ENCODE measurements at regions not wholly inside any gene's neighbourhood (a gene's known extent, or its start where the extent isn't known, plus 50 kb on each side); places are given as distances from the start of the nearest gene placed in this dataset.

GRCh38 chr1:38605063-38605462 is 254.5 kb downstream of the RRAGC start:
- no peak for TF ChIP-seq POLR2A (IDR thresholded peaks at IDR 0.05; ENCODE audit: low read depth)
- TF ChIP-seq POLR2AphosphoS5 (IDR thresholded peaks at IDR 0.05), result no peak
- TF ChIP-seq, protein P1, sequence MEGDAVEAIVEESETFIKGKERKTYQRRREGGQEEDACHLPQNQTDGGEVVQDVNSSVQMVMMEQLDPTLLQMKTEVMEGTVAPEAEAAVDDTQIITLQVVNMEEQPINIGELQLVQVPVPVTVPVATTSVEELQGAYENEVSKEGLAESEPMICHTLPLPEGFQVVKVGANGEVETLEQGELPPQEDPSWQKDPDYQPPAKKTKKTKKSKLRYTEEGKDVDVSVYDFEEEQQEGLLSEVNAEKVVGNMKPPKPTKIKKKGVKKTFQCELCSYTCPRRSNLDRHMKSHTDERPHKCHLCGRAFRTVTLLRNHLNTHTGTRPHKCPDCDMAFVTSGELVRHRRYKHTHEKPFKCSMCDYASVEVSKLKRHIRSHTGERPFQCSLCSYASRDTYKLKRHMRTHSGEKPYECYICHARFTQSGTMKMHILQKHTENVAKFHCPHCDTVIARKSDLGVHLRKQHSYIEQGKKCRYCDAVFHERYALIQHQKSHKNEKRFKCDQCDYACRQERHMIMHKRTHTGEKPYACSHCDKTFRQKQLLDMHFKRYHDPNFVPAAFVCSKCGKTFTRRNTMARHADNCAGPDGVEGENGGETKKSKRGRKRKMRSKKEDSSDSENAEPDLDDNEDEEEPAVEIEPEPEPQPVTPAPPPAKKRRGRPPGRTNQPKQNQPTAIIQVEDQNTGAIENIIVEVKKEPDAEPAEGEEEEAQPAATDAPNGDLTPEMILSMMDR (IDR thresholded peaks at IDR 0.05), result no peak
- TF ChIP-seq EP300 (IDR thresholded peaks at IDR 0.05), result no peak
